DOHH2 (cell line): ENCODE measurements at regions not wholly inside any gene's neighbourhood (a gene's known extent, or its start where the extent isn't known, plus 50 kb on each side); places are given as distances from the start of the nearest gene placed in this dataset.
"Not testable (repeated sequence)": the region's sequence is repeated elsewhere in the genome, so short reads cannot be mapped to it uniquely, and the experiment has no call there.

Source experiments
- H3F3A ChIP-seq: fragments of 200-600 bp; sonication (generic), shearing (Covaris generic); 2 replicates; pipeline ENCODE4 v1.6.0; 2016; ENCODE audit warnings: antibody characterized with exemption, mild to moderate bottlenecking; ENCODE audit not compliant: control insufficient read depth, insufficient read depth
- H3K27ac ChIP-seq: fragments of 200-600 bp; sonication (generic); 2 replicates; pipeline ENCODE4 v1.5.1; 2014; ENCODE audit warnings: low read depth, mild to moderate bottlenecking, low read length, moderate library complexity
- H3K27me3 ChIP-seq: fragments of 200-600 bp; sonication (generic); 2 replicates; pipeline ENCODE4 v1.6.1; 2014; ENCODE audit warnings: mild to moderate bottlenecking, low read length, mixed read lengths; ENCODE audit not compliant: control insufficient read depth
- H3K36me3 ChIP-seq: fragments of 200-600 bp; sonication (generic); 2 replicates; pipeline ENCODE4 v1.6.1; 2014; ENCODE audit warnings: mild to moderate bottlenecking, low read length, moderate library complexity, mixed read lengths; ENCODE audit not compliant: control insufficient read depth
- H3K4me1 ChIP-seq: fragments of 200-600 bp; sonication (generic); 2 replicates; pipeline ENCODE4 v1.6.1; 2014; ENCODE audit warnings: mild to moderate bottlenecking, low read length, mixed read lengths; ENCODE audit not compliant: control insufficient read depth
- H3K4me2 ChIP-seq: fragments of 200-600 bp; sonication (generic); 2 replicates; pipeline ENCODE4 v1.6.0; 2014; ENCODE audit warnings: mild to moderate bottlenecking, low read length, moderate library complexity
- H3K4me3 ChIP-seq: fragments of 200-600 bp; sonication (generic); 2 replicates; pipeline ENCODE4 v1.5.1; 2014; ENCODE audit warnings: mild to moderate bottlenecking, low read length, mixed read lengths
- H3K79me2 ChIP-seq: fragments of 200-600 bp; sonication (generic); 2 replicates; pipeline ENCODE4 v1.6.1; 2014; ENCODE audit warnings: mild to moderate bottlenecking, low read length, mixed read lengths; ENCODE audit not compliant: control insufficient read depth
- H3K9me2 ChIP-seq: fragments of 200-600 bp; sonication (generic); replicated peaks from 2 replicates; pipeline ENCODE4 v1.6.1; 2014; ENCODE audit warnings: mild to moderate bottlenecking, low read length, mixed read lengths; ENCODE audit not compliant: control insufficient read depth
- H3K9me3 ChIP-seq: fragments of 200-600 bp; sonication (generic); 2 replicates; pipeline ENCODE4 v1.6.1; 2014; ENCODE audit warnings: antibody characterized with exemption, low read length, mixed read lengths; ENCODE audit not compliant: control insufficient read depth, insufficient read depth
- H4K20me1 ChIP-seq: fragments of 200-600 bp; sonication (generic); 2 replicates; pipeline ENCODE4 v1.6.0; 2014; ENCODE audit warnings: low read depth, mild to moderate bottlenecking, antibody characterized with exemption, low read length, moderate library complexity; ENCODE audit not compliant: control insufficient read depth, insufficient read depth
- CTCF ChIP-seq: fragments of 200-600 bp; sonication (generic); IDR thresholded peaks from one replicate; pipeline ENCODE4 v1.5.1; 2014; ENCODE audit warnings: antibody characterized with exemption, mild to moderate bottlenecking, low read depth, low read length; ENCODE audit not compliant: poor library complexity, severe bottlenecking
- EZH2phosphoT487 ChIP-seq: fragments of 200-600 bp; sonication (generic); IDR thresholded peaks from 2 replicates; pipeline ENCODE4 v1.6.1; 2017; ENCODE audit warnings: borderline replicate concordance, mild to moderate bottlenecking, antibody characterized with exemption, low read length, moderate library complexity, mixed read lengths

GRCh38 chr11:100441086-100441485 is 246.0 kb upstream of the ARHGAP42 start:
- Histone ChIP-seq H4K20me1 (no peaks in the 10 kb centered on the region), H3K27me3 (no peaks in the 10 kb centered on the region), H3F3A (no peaks in the 10 kb centered on the region), H3K79me2 (no peaks in the 10 kb centered on the region), H3K4me3 (no peak overlapping the region), H3K27ac (no peak overlapping the region), H3K4me2 (no peak overlapping the region), H3K4me1 (no peaks in the 10 kb centered on the region), H3K9me2 (no peaks in the 10 kb centered on the region), H3K9me3 (no peaks in the 10 kb centered on the region), H3K36me3 (no peaks in the 10 kb centered on the region)
- TF ChIP-seq EZH2phosphoT487: no peak

- Histone ChIP-seq H3K27ac (no peak overlapping the region), H4K20me1 (no peaks in the 10 kb centered on the region), H3K79me2 (no peaks in the 10 kb centered on the region), H3K36me3 (no peaks in the 10 kb centered on the region), H3K27me3 (no peaks in the 10 kb centered on the region), H3K4me2 (no peak overlapping the region), H3K9me2 (no peaks in the 10 kb centered on the region), H3F3A (no peaks in the 10 kb centered on the region), H3K4me1 (no peaks in the 10 kb centered on the region), H3K4me3 (no peak overlapping the region), H3K9me3 (no peaks in the 10 kb centered on the region)
- no peak for TF ChIP-seq EZH2phosphoT487
- TF ChIP-seq CTCF: no peak
These were observed 245.1 kb upstream of the ARHGAP42 start for GRCh38 chr11:100442017-100442416.

GRCh38 chr11:100445231-100445735 is 241.8 kb upstream of the ARHGAP42 start:
- no peak overlapping the region for H3K27ac ChIP-seq
- TF ChIP-seq CTCF (no peak), EZH2phosphoT487 (no peak)
- no peak overlapping the region for H3K4me2 ChIP-seq
- no peak overlapping the region for H3K4me3 ChIP-seq
- H3K4me1 ChIP-seq: no peaks in the 10 kb centered on the region
- no peaks in the 10 kb centered on the region for H3K36me3 ChIP-seq
- no peaks in the 10 kb centered on the region for H3K79me2 ChIP-seq
- H3F3A ChIP-seq: no peaks in the 10 kb centered on the region
- H4K20me1 ChIP-seq: no peaks in the 10 kb centered on the region
- no peaks in the 10 kb centered on the region for H3K9me2 ChIP-seq
- H3K9me3 ChIP-seq: no peaks in the 10 kb centered on the region
- H3K27me3 ChIP-seq: no peaks in the 10 kb centered on the region

- H4K20me1 ChIP-seq, H3K27ac ChIP-seq, H3K4me1 ChIP-seq, H3F3A ChIP-seq, H3K4me3 ChIP-seq, H3K9me3 ChIP-seq, H3K36me3 ChIP-seq, H3K79me2 ChIP-seq, H3K9me2 ChIP-seq, H3K27me3 ChIP-seq, H3K4me2 ChIP-seq: not testable (repeated sequence)
These were observed 235.2 kb upstream of the ARHGAP42 start for GRCh38 chr11:100451801-100452460.
